Pancreas (tissue), 10 donors: ENCODE measurements at regions not wholly inside any gene's neighbourhood (a gene's known extent, or its start where the extent isn't known, plus 50 kb on each side); places are given as distances from the start of the nearest gene placed in this dataset.

Experiments used
- ATAC-seq, 4 donors: fragments of 200-7000 bp; cut with Tn5 transposase; one replicate each; pipeline versions ENCODE4 v1.8.0 to v1.9.1; 2020; ENCODE audit warnings: mild to moderate bottlenecking in 4 of 4, moderate library complexity in 4 of 4
- DNase-seq, 6 donors: peaks; one replicate each; pipeline ENCODE4 v3.0.0-alpha.2; 2020
- FAIRE-seq: peaks from 2 replicates; lab custom pipeline; 2012; peaks lifted over from hg19 to GRCh38; lab: Jason Lieb, UNC
- H3K27ac ChIP-seq, 4 donors: fragments of 200-600 bp; sonication (generic); 1 replicate in 3 of 4; 2 replicates in 1 of 4; pipeline versions ENCODE4 v1.5.0 to v1.8.0; 2020
- H3K27me3 ChIP-seq, 4 donors: fragments of 200-600 bp; one replicate each; pipeline ENCODE4 v1.8.0; 2021
- H3K36me3 ChIP-seq, 3 donors: fragments of 200-600 bp; sonication (generic) in 1 of 3; one replicate each; pipeline versions ENCODE4 v1.5.0 to v1.8.0; 2020 to 2021
- H3K4me1 ChIP-seq, 3 donors: fragments of 200-600 bp; one replicate each; pipeline ENCODE4 v1.8.0; 2021
- H3K4me3 ChIP-seq, 4 donors: fragments of 200-600 bp; sonication (generic) in 2 of 4; one replicate each; pipeline versions ENCODE4 v1.5.0 to v1.8.0; 2020 to 2021
- H3K9me3 ChIP-seq, 4 donors: fragments of 200-600 bp; one replicate each; pipeline ENCODE4 v1.8.0; 2021
- CTCF ChIP-seq, 4 donors: fragments of 200-600 bp; sonication (generic) in 3 of 4; IDR thresholded peaks; one replicate each; pipeline versions ENCODE4 v1.5.0 to v1.8.0; 2021; ENCODE audit warnings: antibody characterized with exemption in 4 of 4
- WGBS, 2 donors: extraction: QIAGEN DNeasy Blood & Tissue Kit; methylation state at CpG; one replicate each; pipeline ENCODE4 v1.1.7; 2013; 5-methylcytosine and 5-hydroxymethylcytosine counted together
- intact Hi-C, 3 donors: fragments of 100-400 bp; cut with DNase I; formaldehyde crosslinking; loops; one replicate each; pipeline versions ENCODE4 v1.11.1 to v1.14.2; 2022
- donor health status: healthy with polysubstance abuse.
- donor health status: DM: no; HTN: no; CAD: no; lungs with moderate emphysema.
- donor health status: DM: no; HTN: no; CAD: no.
- donor health status: control.
- donor health status: control.
- donor health status: Bipolar disorder and iron deficiency.
- donor health status: DM: yes; HTN: yes; CAD: no.
- donor health status: DM: no; HTN: no; CAD: no.
- donor health status: DM: no; HTN: no; CAD: no.
- donor health status: DM: yes; HTN: yes; CAD: no.

- intact Hi-C loops: no loop called here
- ATAC-seq (no peak), FAIRE-seq (no peak), DNase-seq (no peak)
- Histone ChIP-seq H3K36me3 (no peaks in the 10 kb centered on the region), H3K27ac (no peak overlapping the region), H3K27me3 (no peaks in the 10 kb centered on the region), H3K4me1 (peaks cover 6 to 17% (median 13%) of the 10 kb centered on the region in 3 donors), H3K4me3 (no peak overlapping the region), H3K9me3 (no peaks in the 10 kb centered on the region)
- 61 to 71% methylated on average over 5 of the region's 5 CpGs for WGBS, 2 donors
- no peak for TF ChIP-seq CTCF (IDR thresholded peaks at IDR 0.05)
Measured at GRCh38 chr6:131372535-131372934, 200.5 kb upstream of the ARG1 start.

DNA sequence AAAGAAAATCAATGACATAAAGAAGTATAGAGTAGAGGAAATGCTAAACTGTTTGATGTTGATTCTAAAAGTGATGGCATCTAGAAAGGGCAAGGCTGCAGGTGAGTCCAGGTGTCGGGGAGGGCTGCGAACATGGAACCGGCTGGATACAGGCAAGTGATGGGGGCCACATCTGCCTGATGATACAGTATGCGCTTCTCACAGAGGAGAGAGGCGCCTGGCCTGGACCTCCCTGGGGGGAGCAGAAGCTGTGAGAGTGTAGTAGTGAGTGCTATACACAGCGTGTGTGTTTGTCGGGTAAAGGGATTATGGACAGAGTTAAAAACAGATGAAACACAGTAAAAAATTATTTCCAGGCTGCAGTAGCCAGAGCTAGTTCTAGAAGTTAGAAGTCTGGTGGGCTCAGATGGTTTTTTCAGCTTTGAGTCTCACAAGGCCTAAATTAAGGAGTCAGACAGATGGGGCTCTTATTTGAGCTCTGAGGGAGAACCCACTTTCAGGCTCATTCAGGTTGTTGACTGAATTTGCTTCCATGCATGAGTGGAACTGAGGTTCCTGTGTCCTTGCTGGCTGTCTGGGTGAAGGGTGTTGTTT is 195.8 kb upstream of the ARG1 start:
- Histone ChIP-seq H3K27me3 (no peaks in the 10 kb centered on the region), H3K27ac (no peak overlapping the region), H3K4me3 (no peak overlapping the region), H3K9me3 (no peaks in the 10 kb centered on the region), H3K4me1 (no peaks in the 10 kb centered on the region), H3K36me3 (no peaks in the 10 kb centered on the region)
- intact Hi-C loops: no loop called here
- ATAC-seq (no peak), DNase-seq (no peak), FAIRE-seq (no peak)
- 91 to 95% methylated on average over 7 of the region's 7 CpGs for WGBS, 2 donors
- no peak for TF ChIP-seq CTCF (IDR thresholded peaks at IDR 0.05)

GRCh38 chr6:131378874-131379273 is 194.2 kb upstream of the ARG1 start:
- ATAC-seq (no peak), DNase-seq (no peak), FAIRE-seq (no peak)
- Histone ChIP-seq H3K27me3 (no peaks in the 10 kb centered on the region), H3K36me3 (no peaks in the 10 kb centered on the region), H3K4me1 (no peaks in the 10 kb centered on the region), H3K4me3 (no peak overlapping the region), H3K27ac (no peak overlapping the region), H3K9me3 (no peaks in the 10 kb centered on the region)
- 92 to 100% methylated on average over 1 of the region's 1 CpG for WGBS, 2 donors
- TF ChIP-seq CTCF (IDR thresholded peaks at IDR 0.05): no peak
- intact Hi-C loops: no loop called here

- Histone ChIP-seq H3K4me3 (no peak overlapping the region), H3K27me3 (no peaks in the 10 kb centered on the region), H3K4me1 (no peaks in the 10 kb centered on the region), H3K36me3 (no peaks in the 10 kb centered on the region), H3K9me3 (no peaks in the 10 kb centered on the region), H3K27ac (no peak overlapping the region)
- FAIRE-seq (no peak), ATAC-seq (no peak), DNase-seq (no peak)
- intact Hi-C loops: no loop called here
- TF ChIP-seq CTCF (IDR thresholded peaks at IDR 0.05): no peak
- WGBS, 2 donors: 80 to 85% methylated on average over 3 of the region's 3 CpGs
Measured at GRCh38 chr6:131379948-131380347, 193.1 kb upstream of the ARG1 start.

- no peaks in the 10 kb centered on the region for H3K27me3 ChIP-seq
- 78 to 92% methylated on average over 9 of the region's 9 CpGs for WGBS, 2 donors
- intact Hi-C loops: no loop called here
- TF ChIP-seq CTCF (IDR thresholded peaks at IDR 0.05): no peak
- FAIRE-seq (no peak), ATAC-seq (no peak), DNase-seq (no peak)
- H3K9me3 ChIP-seq: no peaks in the 10 kb centered on the region
- no peaks in the 10 kb centered on the region for H3K4me1 ChIP-seq
- no peak overlapping the region for H3K4me3 ChIP-seq
- H3K27ac ChIP-seq: no peak overlapping the region
- H3K36me3 ChIP-seq: no peaks in the 10 kb centered on the region
Measured at GRCh38 chr6:131381052-131381708, 191.8 kb upstream of the ARG1 start.
